ENCODE measurements at regions not wholly inside any gene's neighbourhood (a gene's known extent, or its start where the extent isn't known, plus 50 kb on each side); places are given as distances from the start of the nearest gene placed in this dataset.

- 40% methylated on average over 10 of the region's 10 CpGs for WGBS
- intact Hi-C loops (cut with DNase I) = no loop called here
- H3K36me3 ChIP-seq = no peaks in the 10 kb centered on the region
- no peak overlapping the region for H3K4me3 ChIP-seq
- H3K9me3 ChIP-seq = no peaks in the 10 kb centered on the region
- H3K27ac ChIP-seq = no peak overlapping the region
- DNase-seq (ENCODE audit: low spot score) = no peak
- no peak for TF ChIP-seq POLR2A (IDR thresholded peaks at IDR 0.05)
- no peak for TF ChIP-seq POLR2AphosphoS5 (IDR thresholded peaks at IDR 0.05)
- TF ChIP-seq, protein P1, sequence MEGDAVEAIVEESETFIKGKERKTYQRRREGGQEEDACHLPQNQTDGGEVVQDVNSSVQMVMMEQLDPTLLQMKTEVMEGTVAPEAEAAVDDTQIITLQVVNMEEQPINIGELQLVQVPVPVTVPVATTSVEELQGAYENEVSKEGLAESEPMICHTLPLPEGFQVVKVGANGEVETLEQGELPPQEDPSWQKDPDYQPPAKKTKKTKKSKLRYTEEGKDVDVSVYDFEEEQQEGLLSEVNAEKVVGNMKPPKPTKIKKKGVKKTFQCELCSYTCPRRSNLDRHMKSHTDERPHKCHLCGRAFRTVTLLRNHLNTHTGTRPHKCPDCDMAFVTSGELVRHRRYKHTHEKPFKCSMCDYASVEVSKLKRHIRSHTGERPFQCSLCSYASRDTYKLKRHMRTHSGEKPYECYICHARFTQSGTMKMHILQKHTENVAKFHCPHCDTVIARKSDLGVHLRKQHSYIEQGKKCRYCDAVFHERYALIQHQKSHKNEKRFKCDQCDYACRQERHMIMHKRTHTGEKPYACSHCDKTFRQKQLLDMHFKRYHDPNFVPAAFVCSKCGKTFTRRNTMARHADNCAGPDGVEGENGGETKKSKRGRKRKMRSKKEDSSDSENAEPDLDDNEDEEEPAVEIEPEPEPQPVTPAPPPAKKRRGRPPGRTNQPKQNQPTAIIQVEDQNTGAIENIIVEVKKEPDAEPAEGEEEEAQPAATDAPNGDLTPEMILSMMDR (IDR thresholded peaks at IDR 0.05) = no peak
- peaks cover 2% of the 10 kb centered on the region for H3K27me3 ChIP-seq (replicated peaks; ENCODE audit: insufficient read depth)
- H3K4me1 ChIP-seq (replicated peaks) = no peaks in the 10 kb centered on the region
These were observed 274.7 kb downstream of the MN1 start for GRCh38 chr22:27526901-27527300.

- Histone ChIP-seq H3K27me3 (replicated peaks; ENCODE audit: insufficient read depth) (no peaks in the 10 kb centered on the region), H3K36me3 (no peaks in the 10 kb centered on the region), H3K4me3 (no peak overlapping the region), H3K4me1 (replicated peaks) (no peaks in the 10 kb centered on the region), H3K9me3 (no peaks in the 10 kb centered on the region), H3K27ac (no peak overlapping the region)
- 78% methylated on average over 8 of the region's 8 CpGs for WGBS
- intact Hi-C loops (cut with DNase I) = no loop called here
- DNase-seq (ENCODE audit: low spot score) = no peak
- TF ChIP-seq POLR2A (IDR thresholded peaks at IDR 0.05) (no peak), POLR2AphosphoS5 (IDR thresholded peaks at IDR 0.05) (no peak)
- TF ChIP-seq, protein P1 (IDR thresholded peaks at IDR 0.05) = no peak
These were observed 269.6 kb downstream of the MN1 start for GRCh38 chr22:27531782-27532530.

GRCh38 chr22:27533105-27533745 lies 268.3 kb downstream of the MN1 start:
- no peaks in the 10 kb centered on the region for H3K4me1 ChIP-seq (replicated peaks)
- H3K27ac ChIP-seq = no peak overlapping the region
- WGBS = 68% methylated on average over 8 of the region's 8 CpGs
- no peaks in the 10 kb centered on the region for H3K9me3 ChIP-seq
- intact Hi-C loops (cut with DNase I) = no loop called here
- H3K36me3 ChIP-seq = no peaks in the 10 kb centered on the region
- no peak for DNase-seq (ENCODE audit: low spot score)
- no peaks in the 10 kb centered on the region for H3K27me3 ChIP-seq (replicated peaks; ENCODE audit: insufficient read depth)
- TF ChIP-seq POLR2A (IDR thresholded peaks at IDR 0.05) (no peak), POLR2AphosphoS5 (IDR thresholded peaks at IDR 0.05) (no peak)
- TF ChIP-seq, protein P1 (IDR thresholded peaks at IDR 0.05) = no peak
- H3K4me3 ChIP-seq = no peak overlapping the region

DNA sequence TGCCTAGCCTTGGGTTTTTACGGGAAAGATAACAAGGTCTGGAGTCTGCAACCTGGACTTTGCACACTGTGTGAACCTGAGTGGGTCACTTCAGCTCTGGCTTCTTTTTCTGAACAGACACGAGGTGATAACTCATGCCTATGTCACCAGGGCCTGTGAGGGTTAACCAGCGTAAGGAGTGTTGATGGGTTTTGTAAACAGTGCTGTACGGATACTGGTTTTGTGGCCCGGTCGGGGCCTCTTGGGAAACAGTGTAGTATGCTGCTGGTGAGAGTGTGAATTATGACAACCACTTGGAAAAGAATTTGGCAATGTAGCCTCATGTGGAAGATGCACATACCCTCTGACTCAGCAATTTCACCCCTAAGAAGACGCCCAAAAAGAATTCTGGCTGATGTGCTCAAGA lies 266.8 kb downstream of the MN1 start:
- no peak for DNase-seq (ENCODE audit: low spot score)
- WGBS = 64% methylated on average over 7 of the region's 7 CpGs
- no peaks in the 10 kb centered on the region for H3K4me1 ChIP-seq (replicated peaks)
- TF ChIP-seq, protein P1 (IDR thresholded peaks at IDR 0.05) = no peak
- no peak for TF ChIP-seq POLR2AphosphoS5 (IDR thresholded peaks at IDR 0.05)
- TF ChIP-seq POLR2A (IDR thresholded peaks at IDR 0.05) = no peak
- H3K4me3 ChIP-seq = no peak overlapping the region
- intact Hi-C loops (cut with DNase I) = no loop called here
- no peaks in the 10 kb centered on the region for H3K36me3 ChIP-seq
- no peak overlapping the region for H3K27ac ChIP-seq
- no peaks in the 10 kb centered on the region for H3K9me3 ChIP-seq
- H3K27me3 ChIP-seq (replicated peaks; ENCODE audit: insufficient read depth) = no peaks in the 10 kb centered on the region

DNA sequence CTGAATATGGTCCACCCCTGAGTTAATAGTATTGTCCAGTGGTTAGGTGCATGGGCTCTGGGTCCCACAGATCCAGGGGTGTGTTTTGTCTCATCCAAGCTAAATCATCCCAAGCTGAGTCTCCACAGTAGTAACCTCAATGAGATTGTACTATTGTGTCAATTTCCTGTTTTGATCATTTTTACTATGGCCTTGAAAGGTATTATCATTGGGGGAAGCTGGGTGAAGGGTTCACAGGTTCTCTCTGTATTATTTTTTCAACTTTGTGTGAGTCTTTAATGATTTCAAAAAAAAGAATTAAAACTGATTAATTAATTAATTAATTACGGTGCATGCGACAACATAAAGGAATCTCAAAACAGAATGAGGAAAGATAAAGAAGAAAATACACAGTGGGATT lies 266.1 kb downstream of the MN1 start:
- intact Hi-C loops (cut with DNase I) = no loop called here

More for the DNA sequence above, 266.1 kb downstream of the MN1 start:
- Histone ChIP-seq H3K4me3 (no peak overlapping the region), H3K36me3 (no peaks in the 10 kb centered on the region), H3K4me1 (replicated peaks) (no peaks in the 10 kb centered on the region), H3K9me3 (no peaks in the 10 kb centered on the region), H3K27me3 (replicated peaks; ENCODE audit: insufficient read depth) (no peaks in the 10 kb centered on the region), H3K27ac (no peak overlapping the region)
- DNase-seq (ENCODE audit: low spot score) = no peak
- TF ChIP-seq POLR2AphosphoS5 (IDR thresholded peaks at IDR 0.05) (no peak), POLR2A (IDR thresholded peaks at IDR 0.05) (no peak)
- TF ChIP-seq, protein P1 (IDR thresholded peaks at IDR 0.05) = no peak
- 98% methylated on average over 2 of the region's 2 CpGs for WGBS

All from prostate gland (tissue), 2 donors.